HFFc6 (cell line): ENCODE measurements at regions not wholly inside any gene's neighbourhood (a gene's known extent, or its start where the extent isn't known, plus 50 kb on each side); places are given as distances from the start of the nearest gene placed in this dataset.
"Not testable (repeated sequence)": the region's sequence is repeated elsewhere in the genome, so short reads cannot be mapped to it uniquely, and the experiment has no call there.

Source experiments
- DNase-seq: peaks from one replicate; pipeline ENCODE4 v3.0.0-alpha.2; 2018
- H3K27ac Mint-ChIP-seq: 2 replicates; pipeline ENCODE4 v1.8.0; 2020; ENCODE audit warnings: mild to moderate bottlenecking, mixed read lengths
- H3K27me3 Mint-ChIP-seq: 2 replicates; pipeline ENCODE4 v1.8.0; 2021; ENCODE audit warnings: mild to moderate bottlenecking, moderate library complexity, mixed read lengths; ENCODE audit not compliant: insufficient read depth
- H3K36me3 Mint-ChIP-seq: 2 replicates; pipeline ENCODE4 v1.8.0; 2021; ENCODE audit warnings: low read depth, mixed read lengths
- H3K4me1 Mint-ChIP-seq: 2 replicates; pipeline ENCODE4 v1.8.0; 2020; ENCODE audit warnings: low read depth, mixed read lengths
- H3K4me3 Mint-ChIP-seq: 2 replicates; pipeline ENCODE4 v1.8.0; 2020; ENCODE audit warnings: mild to moderate bottlenecking, moderate library complexity, mixed read lengths
- H3K9me3 Mint-ChIP-seq: 2 replicates; pipeline ENCODE4 v1.8.0; 2020; ENCODE audit warnings: mild to moderate bottlenecking, mixed read lengths
- CTCF ChIP-seq: fragments of 200-600 bp; sonication (generic); IDR thresholded peaks from 2 replicates; pipeline ENCODE4 v1.5.0; 2021; ENCODE audit warnings: antibody characterized with exemption, mild to moderate bottlenecking

DNA sequence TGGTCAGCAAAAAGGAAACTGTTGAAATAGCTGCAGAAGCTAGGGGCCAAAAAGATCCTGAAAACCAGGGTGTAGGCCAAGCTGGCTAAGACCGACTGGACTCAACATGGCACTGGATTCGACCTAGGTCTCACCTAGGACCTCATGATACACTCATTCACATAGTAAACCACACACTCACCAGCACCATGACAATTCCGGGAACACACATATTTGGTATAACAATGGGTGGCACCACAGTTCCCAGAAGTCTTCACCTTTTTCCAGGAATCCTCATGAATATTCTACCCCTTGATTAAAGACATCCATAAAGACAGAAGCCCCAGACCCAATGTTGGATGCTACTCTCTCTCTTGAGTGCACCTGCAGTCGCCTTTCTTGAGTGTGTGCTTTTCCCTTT is 460.1 kb downstream of the TMEM114 start:
- peaks cover 41% of the 10 kb centered on the region for H3K9me3 Mint-ChIP-seq
- DNase-seq: no peak
- no peaks in the 10 kb centered on the region for H3K27me3 Mint-ChIP-seq
- H3K4me3 Mint-ChIP-seq: no peak overlapping the region
- TF ChIP-seq CTCF: no peak
- H3K27ac Mint-ChIP-seq: no peak overlapping the region
- H3K36me3 Mint-ChIP-seq: peaks cover 3% of the 10 kb centered on the region; the same call in 1 of the 2 replicates
- no peaks in the 10 kb centered on the region for H3K4me1 Mint-ChIP-seq

- Mint-ChIP-seq H3K9me3 (peaks cover 47% of the 10 kb centered on the region), H3K27ac (no peak overlapping the region), H3K4me3 (no peak overlapping the region)
Measured at GRCh38 chr16:8127070-8127469, 463.2 kb downstream of the TMEM114 start.

DNA sequence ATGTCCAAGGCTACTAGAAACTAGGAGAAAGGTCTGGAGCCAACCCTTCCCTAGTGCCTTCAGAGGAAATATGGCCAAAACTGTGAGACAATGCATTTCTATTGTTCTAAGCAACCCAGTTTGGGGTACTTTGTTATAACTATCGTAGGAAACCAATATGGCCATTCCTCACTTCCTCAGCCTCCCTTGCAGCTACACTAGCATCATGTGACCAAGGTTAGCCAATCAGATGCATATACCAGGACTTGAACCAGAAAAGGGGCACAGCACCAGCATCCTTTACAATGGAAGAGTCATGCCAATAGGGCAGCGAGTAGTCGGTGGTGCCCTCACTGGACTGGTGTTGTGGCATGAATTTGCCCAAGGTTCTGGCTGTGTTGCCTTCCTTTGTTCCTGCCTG is 464.0 kb downstream of the TMEM114 start:
- Mint-ChIP-seq H3K36me3 (no peaks in the 10 kb centered on the region), H3K4me1 (no peaks in the 10 kb centered on the region), H3K9me3 (peaks cover 42% of the 10 kb centered on the region), H3K27me3 (peaks cover 2% of the 10 kb centered on the region; the same call in 1 of the 2 replicates), H3K4me3 (no peak overlapping the region), H3K27ac (no peak overlapping the region)
- DNase-seq: no peak
- TF ChIP-seq CTCF: no peak

More at GRCh38 chr16:8127070-8127469, 463.2 kb downstream of the TMEM114 start:
- Mint-ChIP-seq H3K36me3 (no peaks in the 10 kb centered on the region), H3K4me1 (no peaks in the 10 kb centered on the region), H3K27me3 (peaks cover 2% of the 10 kb centered on the region; the same call in 1 of the 2 replicates)
- DNase-seq: no peak
- no peak for TF ChIP-seq CTCF

DNA sequence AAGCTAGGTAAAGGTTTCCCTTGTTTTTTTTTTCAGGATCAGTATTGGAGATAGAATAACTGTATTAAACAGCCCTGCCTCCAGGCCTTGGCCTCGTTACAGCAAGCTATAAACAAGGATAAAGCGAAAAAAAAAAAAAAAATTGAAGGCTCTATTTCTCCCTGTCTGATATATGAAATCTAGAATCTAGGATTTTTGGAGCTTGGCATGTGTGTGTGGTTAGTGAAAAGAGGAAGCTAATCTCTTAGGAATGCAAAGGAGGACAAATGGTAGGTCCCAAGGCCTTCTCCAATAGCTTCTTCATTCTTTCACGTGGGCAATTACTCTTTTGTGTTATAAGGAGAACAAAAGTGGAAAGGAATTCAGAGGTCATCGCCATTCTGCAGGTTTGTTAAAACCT is 470.3 kb downstream of the TMEM114 start:
- DNase-seq: no peak
- no peaks in the 10 kb centered on the region for H3K4me1 Mint-ChIP-seq
- no peaks in the 10 kb centered on the region for H3K36me3 Mint-ChIP-seq
- no peak for TF ChIP-seq CTCF
- H3K9me3 Mint-ChIP-seq: peaks cover 60% of the 10 kb centered on the region
- H3K27ac Mint-ChIP-seq: no peak overlapping the region
- peaks cover 2% of the 10 kb centered on the region for H3K27me3 Mint-ChIP-seq
- no peak overlapping the region for H3K4me3 Mint-ChIP-seq

DNA sequence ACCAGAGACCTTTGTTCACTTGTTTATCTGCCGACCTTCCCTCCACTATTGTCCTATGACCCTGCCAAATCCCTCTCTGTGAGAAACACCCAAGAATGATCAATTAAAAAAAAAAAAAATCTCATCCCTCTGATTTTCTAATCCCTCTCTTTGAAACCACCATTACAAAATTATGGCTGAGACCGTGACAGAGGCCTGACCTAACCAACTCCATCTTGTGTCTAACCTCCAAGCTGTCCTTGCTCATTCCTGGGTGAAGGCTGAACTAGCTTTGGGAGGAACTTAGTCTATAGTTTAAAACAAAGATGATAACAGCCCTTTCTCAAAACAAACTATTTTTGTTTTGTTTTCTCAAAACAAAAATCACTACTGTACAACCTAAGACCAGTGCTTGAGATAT is 474.5 kb downstream of the TMEM114 start:
- no peaks in the 10 kb centered on the region for H3K36me3 Mint-ChIP-seq
- no peak for DNase-seq
- no peaks in the 10 kb centered on the region; the same call in 1 of the 2 replicates for H3K27me3 Mint-ChIP-seq
- H3K9me3 Mint-ChIP-seq: peaks cover 63% of the 10 kb centered on the region
- no peak overlapping the region for H3K27ac Mint-ChIP-seq
- no peak overlapping the region for H3K4me3 Mint-ChIP-seq
- no peaks in the 10 kb centered on the region for H3K4me1 Mint-ChIP-seq
- no peak for TF ChIP-seq CTCF

- not testable (repeated sequence) for DNase-seq, H3K36me3 Mint-ChIP-seq, H3K27ac Mint-ChIP-seq, H3K27me3 Mint-ChIP-seq, H3K4me1 Mint-ChIP-seq, H3K4me3 Mint-ChIP-seq
- H3K9me3 Mint-ChIP-seq: peaks cover 55% of the 10 kb centered on the region
Measured at GRCh38 chr16:8114941-8115340, 475.4 kb downstream of the TMEM114 start.
